ENCODE measurements at regions not wholly inside any gene's neighbourhood (a gene's known extent, or its start where the extent isn't known, plus 50 kb on each side); places are given as distances from the start of the nearest gene placed in this dataset.

- intact Hi-C loops (cut with DNase I): no loop called here
- 78% methylated on average over 6 of the region's 6 CpGs for WGBS (ENCODE audit: insufficient coverage, low coverage, low lambda C conversion rate, missing lambda C conversion rate)
- no peak for TF ChIP-seq CTCF (IDR thresholded peaks at IDR 0.05)
- no peak for TF ChIP-seq POLR2A (IDR thresholded peaks at IDR 0.05)
- no peaks in the 10 kb centered on the region for H3K27me3 ChIP-seq
- H3K4me3 ChIP-seq: no peak overlapping the region
- no peak for DNase-seq
- H3K36me3 ChIP-seq: no peaks in the 10 kb centered on the region
- H3K4me1 ChIP-seq: no peaks in the 10 kb centered on the region
- no peak for ATAC-seq
- H3K27ac ChIP-seq: no peak overlapping the region
- H3K9me3 ChIP-seq: no peaks in the 10 kb centered on the region
Measured at GRCh38 chr12:126481688-126482087, 1416.5 kb downstream of the AACS start.

- intact Hi-C loops (cut with DNase I): no loop called here
- Histone ChIP-seq H3K4me3 (no peak overlapping the region), H3K27ac (no peak overlapping the region), H3K4me1 (no peaks in the 10 kb centered on the region), H3K36me3 (no peaks in the 10 kb centered on the region), H3K27me3 (no peaks in the 10 kb centered on the region), H3K9me3 (no peaks in the 10 kb centered on the region)
- 27% methylated on average over 2 of the region's 2 CpGs for WGBS (ENCODE audit: insufficient coverage, low coverage, low lambda C conversion rate, missing lambda C conversion rate)
- DNase-seq (no peak), ATAC-seq (no peak)
- TF ChIP-seq CTCF (IDR thresholded peaks at IDR 0.05) (no peak), POLR2A (IDR thresholded peaks at IDR 0.05) (no peak)
Measured at GRCh38 chr12:126482238-126482889, 1417.1 kb downstream of the AACS start.

- DNase-seq (no peak), ATAC-seq (peak in 1 of 4 donors; percentile 88)
- whole genome bisulfite sequencing (ENCODE audit: insufficient coverage, low coverage, low lambda C conversion rate, missing lambda C conversion rate): 73% methylated on average over 15 of the region's 17 CpGs
- Histone ChIP-seq H3K27me3 (no peaks in the 10 kb centered on the region), H3K9me3 (no peaks in the 10 kb centered on the region), H3K36me3 (no peaks in the 10 kb centered on the region), H3K4me3 (no peak overlapping the region), H3K4me1 (no peaks in the 10 kb centered on the region), H3K27ac (no peak overlapping the region)
- no peak for TF ChIP-seq POLR2A (IDR thresholded peaks at IDR 0.05)
- no peak for TF ChIP-seq CTCF (IDR thresholded peaks at IDR 0.05)
- intact Hi-C loops (cut with DNase I): no loop called here
Measured at GRCh38 chr12:126483145-126484068, 1418.2 kb downstream of the AACS start.

GRCh38 chr12:126487431-126487980 lies 1422.3 kb downstream of the AACS start:
- intact Hi-C loops (cut with DNase I): no loop called here
- Histone ChIP-seq H3K27ac (no peak overlapping the region), H3K9me3 (no peaks in the 10 kb centered on the region), H3K4me1 (no peaks in the 10 kb centered on the region), H3K36me3 (no peaks in the 10 kb centered on the region), H3K27me3 (no peaks in the 10 kb centered on the region), H3K4me3 (no peak overlapping the region)
- 63% methylated on average over 1 of the region's 4 CpGs for WGBS (ENCODE audit: insufficient coverage, low coverage, low lambda C conversion rate, missing lambda C conversion rate)
- DNase-seq (no peak), ATAC-seq (no peak)
- TF ChIP-seq CTCF (IDR thresholded peaks at IDR 0.05) (no peak), POLR2A (IDR thresholded peaks at IDR 0.05) (no peak)
